ENCODE measurements at regions not wholly inside any gene's neighbourhood (a gene's known extent, or its start where the extent isn't known, plus 50 kb on each side); places are given as distances from the start of the nearest gene placed in this dataset.

DNA sequence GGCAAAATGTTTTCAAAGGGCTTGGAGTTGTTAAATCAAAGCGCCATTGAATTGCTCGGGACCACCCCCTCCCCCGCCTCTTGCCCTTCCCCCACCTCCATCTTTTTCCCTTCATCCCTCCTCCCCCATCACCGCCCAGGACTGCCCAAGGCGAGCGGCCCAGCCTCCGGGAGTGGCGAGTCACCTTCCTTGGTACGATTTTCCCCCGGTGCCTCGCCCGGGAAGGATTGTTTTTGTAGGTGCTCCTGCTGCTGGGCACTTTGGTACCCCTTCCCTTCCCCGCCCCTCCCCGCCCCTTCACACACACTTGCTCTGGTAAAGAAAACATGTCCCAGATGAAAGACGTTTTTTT, 61.2 kb downstream of the TMEM174 start:
- no peak overlapping the region for H2AFZ ChIP-seq (ENCODE audit: low read length)
- no peak overlapping the region for H3K27ac ChIP-seq (ENCODE audit: low read length)
- no peaks in the 10 kb centered on the region for H3F3A ChIP-seq (ENCODE audit: insufficient read depth, low read length)
- no peaks in the 10 kb centered on the region for H3K79me2 ChIP-seq (ENCODE audit: low read length)
- H3K4me2 ChIP-seq (ENCODE audit: low read depth, low read length): no peak overlapping the region
- H3K9ac ChIP-seq (ENCODE audit: low read length): no peak overlapping the region
- DNase-seq: no peak
- no peaks in the 10 kb centered on the region for H3K4me1 ChIP-seq (ENCODE audit: low read length)
- TF ChIP-seq EZH2 (optimal IDR thresholded peaks at IDR 0.05; ENCODE audit: low read depth, low read length): no peak
- TF ChIP-seq EZH2phosphoT487 (IDR thresholded peaks at IDR 0.05; ENCODE audit: low read length): no peak
- TF ChIP-seq, protein P1, sequence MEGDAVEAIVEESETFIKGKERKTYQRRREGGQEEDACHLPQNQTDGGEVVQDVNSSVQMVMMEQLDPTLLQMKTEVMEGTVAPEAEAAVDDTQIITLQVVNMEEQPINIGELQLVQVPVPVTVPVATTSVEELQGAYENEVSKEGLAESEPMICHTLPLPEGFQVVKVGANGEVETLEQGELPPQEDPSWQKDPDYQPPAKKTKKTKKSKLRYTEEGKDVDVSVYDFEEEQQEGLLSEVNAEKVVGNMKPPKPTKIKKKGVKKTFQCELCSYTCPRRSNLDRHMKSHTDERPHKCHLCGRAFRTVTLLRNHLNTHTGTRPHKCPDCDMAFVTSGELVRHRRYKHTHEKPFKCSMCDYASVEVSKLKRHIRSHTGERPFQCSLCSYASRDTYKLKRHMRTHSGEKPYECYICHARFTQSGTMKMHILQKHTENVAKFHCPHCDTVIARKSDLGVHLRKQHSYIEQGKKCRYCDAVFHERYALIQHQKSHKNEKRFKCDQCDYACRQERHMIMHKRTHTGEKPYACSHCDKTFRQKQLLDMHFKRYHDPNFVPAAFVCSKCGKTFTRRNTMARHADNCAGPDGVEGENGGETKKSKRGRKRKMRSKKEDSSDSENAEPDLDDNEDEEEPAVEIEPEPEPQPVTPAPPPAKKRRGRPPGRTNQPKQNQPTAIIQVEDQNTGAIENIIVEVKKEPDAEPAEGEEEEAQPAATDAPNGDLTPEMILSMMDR (IDR thresholded peaks at IDR 0.05; ENCODE audit: low read length): no peak
- H3K9me2 ChIP-seq (replicated peaks; ENCODE audit: insufficient read depth, low read length): no peaks in the 10 kb centered on the region
- no peaks in the 10 kb centered on the region for H3K27me3 ChIP-seq (replicated peaks; ENCODE audit: insufficient read depth, low read length)
- H3K9me3 ChIP-seq (replicated peaks; ENCODE audit: insufficient read depth, low read length): no peaks in the 10 kb centered on the region
- H3K36me3 ChIP-seq (replicated peaks; ENCODE audit: insufficient read depth, low read length): no peaks in the 10 kb centered on the region
- no peak overlapping the region for H3K4me3 ChIP-seq (ENCODE audit: low read length)
- no peaks in the 10 kb centered on the region for H4K20me1 ChIP-seq (ENCODE audit: insufficient read depth, low read length)

DNA sequence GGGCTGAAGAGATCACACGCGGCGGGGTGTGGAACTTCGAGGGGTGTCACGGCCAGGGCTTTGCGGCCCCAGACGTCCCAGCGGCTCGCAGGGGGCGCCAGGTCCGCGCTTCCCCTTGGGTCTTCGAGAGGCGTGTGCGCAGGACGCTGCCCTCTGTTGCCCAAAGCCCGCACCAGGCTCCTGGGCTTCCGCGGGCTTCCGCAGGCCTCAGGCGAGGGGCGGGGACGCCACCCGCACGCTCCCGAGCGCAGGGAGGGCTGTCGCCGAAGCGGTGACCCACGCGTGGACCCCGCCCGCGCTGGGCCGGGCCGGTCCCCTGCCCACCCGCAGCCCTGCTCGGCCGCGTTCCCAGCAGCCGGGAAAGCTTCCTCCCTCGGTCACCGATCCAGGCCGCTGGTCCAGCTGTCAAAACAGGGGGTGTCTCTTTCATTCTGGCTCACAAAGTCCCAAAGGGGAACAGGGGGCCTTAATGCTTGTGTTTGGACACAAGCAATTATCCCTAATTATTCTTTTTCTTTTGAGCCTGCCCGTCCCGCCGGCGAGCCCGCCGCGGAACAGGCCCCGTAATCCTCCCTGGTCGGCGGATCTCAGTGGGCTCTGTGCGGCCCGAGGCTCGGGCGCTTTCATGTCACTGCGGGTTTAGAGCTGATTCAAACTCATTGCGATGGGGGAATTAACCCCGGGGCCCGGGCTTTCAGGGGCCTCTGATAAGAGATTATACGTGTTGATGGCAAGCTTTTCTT, 60.6 kb downstream of the TMEM174 start:
- H3K4me1 ChIP-seq (ENCODE audit: low read length): no peaks in the 10 kb centered on the region
- no peaks in the 10 kb centered on the region for H3K9me3 ChIP-seq (replicated peaks; ENCODE audit: insufficient read depth, low read length)
- no peak overlapping the region for H3K9ac ChIP-seq (ENCODE audit: low read length)
- no peaks in the 10 kb centered on the region for H3K27me3 ChIP-seq (replicated peaks; ENCODE audit: insufficient read depth, low read length)
- no peak overlapping the region for H2AFZ ChIP-seq (ENCODE audit: low read length)
- H3K4me2 ChIP-seq (ENCODE audit: low read depth, low read length): no peak overlapping the region
- no peaks in the 10 kb centered on the region for H3K9me2 ChIP-seq (replicated peaks; ENCODE audit: insufficient read depth, low read length)
- no peak for DNase-seq
- H3F3A ChIP-seq (ENCODE audit: insufficient read depth, low read length): no peaks in the 10 kb centered on the region
- H3K27ac ChIP-seq (ENCODE audit: low read length): no peak overlapping the region
- no peaks in the 10 kb centered on the region for H3K36me3 ChIP-seq (replicated peaks; ENCODE audit: insufficient read depth, low read length)
- TF ChIP-seq EZH2phosphoT487 (IDR thresholded peaks at IDR 0.05; ENCODE audit: low read length) (no peak), EZH2 (optimal IDR thresholded peaks at IDR 0.05; ENCODE audit: low read depth, low read length) (no peak)
- TF ChIP-seq, protein P1 (IDR thresholded peaks at IDR 0.05; ENCODE audit: low read length): no peak
- no peaks in the 10 kb centered on the region for H4K20me1 ChIP-seq (ENCODE audit: insufficient read depth, low read length)
- no peak overlapping the region for H3K4me3 ChIP-seq (ENCODE audit: low read length)
- H3K79me2 ChIP-seq (ENCODE audit: low read length): no peaks in the 10 kb centered on the region

DNA sequence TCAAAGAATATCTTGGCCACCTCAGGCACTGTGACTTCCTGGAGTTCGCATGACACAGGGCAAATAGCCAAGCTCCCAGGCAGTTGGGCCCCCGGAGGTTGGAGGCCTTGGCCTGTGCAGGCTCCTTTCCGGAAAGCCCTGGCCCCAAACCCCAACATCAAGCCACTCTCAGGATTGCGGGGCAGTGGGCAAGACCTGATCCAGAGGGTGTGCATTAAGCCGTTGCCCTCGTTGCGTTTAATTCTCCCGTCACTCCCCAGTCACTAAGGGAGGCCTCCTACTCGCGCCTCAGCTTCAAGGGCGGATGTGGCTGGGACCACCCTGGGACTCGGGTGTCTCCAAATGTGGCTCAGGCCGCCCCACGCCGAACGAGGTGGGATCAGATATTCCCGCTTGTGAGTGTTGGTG, 60.1 kb downstream of the TMEM174 start:
- Histone ChIP-seq H2AFZ (ENCODE audit: low read length) (no peak overlapping the region), H3F3A (ENCODE audit: insufficient read depth, low read length) (no peaks in the 10 kb centered on the region), H3K27me3 (replicated peaks; ENCODE audit: insufficient read depth, low read length) (no peaks in the 10 kb centered on the region), H3K9me2 (replicated peaks; ENCODE audit: insufficient read depth, low read length) (no peaks in the 10 kb centered on the region), H3K27ac (ENCODE audit: low read length) (no peak overlapping the region), H4K20me1 (ENCODE audit: insufficient read depth, low read length) (no peaks in the 10 kb centered on the region), H3K9ac (ENCODE audit: low read length) (no peak overlapping the region), H3K36me3 (replicated peaks; ENCODE audit: insufficient read depth, low read length) (no peaks in the 10 kb centered on the region), H3K9me3 (replicated peaks; ENCODE audit: insufficient read depth, low read length) (no peaks in the 10 kb centered on the region), H3K79me2 (ENCODE audit: low read length) (no peaks in the 10 kb centered on the region), H3K4me2 (ENCODE audit: low read depth, low read length) (no peak overlapping the region), H3K4me1 (ENCODE audit: low read length) (no peaks in the 10 kb centered on the region), H3K4me3 (ENCODE audit: low read length) (no peak overlapping the region)
- TF ChIP-seq, protein P1 (IDR thresholded peaks at IDR 0.05; ENCODE audit: low read length): no peak
- TF ChIP-seq EZH2 (optimal IDR thresholded peaks at IDR 0.05; ENCODE audit: low read depth, low read length) (no peak), EZH2phosphoT487 (IDR thresholded peaks at IDR 0.05; ENCODE audit: low read length) (no peak)
- no peak for DNase-seq

Data from MM.1S (cell line).